Uterus (tissue), 2 donors: ENCODE measurements at regions not wholly inside any gene's neighbourhood (a gene's known extent, or its start where the extent isn't known, plus 50 kb on each side); places are given as distances from the start of the nearest gene placed in this dataset.

Experiments
- CTCF ChIP-seq, 4 experiments: fragments of 200-600 bp in 2 of 4; fragments of 450-650 bp in 2 of 4; sonication (generic) in 2 of 4; IDR thresholded peaks; one replicate each; pipeline ENCODE4 v1.5.1; 2016 to 2019; ENCODE audit warnings: antibody characterized with exemption in 4 of 4, mild to moderate bottlenecking in 2 of 4, moderate library complexity in 1 of 4
- POLR2A ChIP-seq, 2 donors: fragments of 450-650 bp; IDR thresholded peaks; one replicate each; pipeline ENCODE4 v1.6.1; 2016; ENCODE audit warnings: antibody characterized with exemption in 2 of 2, mild to moderate bottlenecking in 1 of 2, moderate library complexity in 1 of 2

- TF ChIP-seq POLR2A (IDR thresholded peaks at IDR 0.05) (no peak), CTCF (IDR thresholded peaks at IDR 0.05) (no peak)
These were observed 281.2 kb downstream of the FOXO1 start for GRCh38 chr13:40384976-40385857.
